HG03442 (cell line): ENCODE measurements at regions not wholly inside any gene's neighbourhood (a gene's known extent, or its start where the extent isn't known, plus 50 kb on each side); places are given as distances from the start of the nearest gene placed in this dataset.
"Not testable (repeated sequence)": the region's sequence is repeated elsewhere in the genome, so short reads cannot be mapped to it uniquely, and the experiment has no call there.

Source experiments
- ATAC-seq: cut with Tn5 transposase; IDR thresholded peaks from one replicate; pipeline ENCODE4 v1.9.1; 2021; ENCODE audit warnings: mild to moderate bottlenecking, moderate library complexity; ENCODE audit not compliant: unreplicated experiment

GRCh38 chr13:60931858-60932546, 483.6 kb downstream of the PCDH20 start:
- no peak for ATAC-seq

GRCh38 chr13:60925686-60926085, 490.0 kb downstream of the PCDH20 start:
- ATAC-seq: no peak

DNA sequence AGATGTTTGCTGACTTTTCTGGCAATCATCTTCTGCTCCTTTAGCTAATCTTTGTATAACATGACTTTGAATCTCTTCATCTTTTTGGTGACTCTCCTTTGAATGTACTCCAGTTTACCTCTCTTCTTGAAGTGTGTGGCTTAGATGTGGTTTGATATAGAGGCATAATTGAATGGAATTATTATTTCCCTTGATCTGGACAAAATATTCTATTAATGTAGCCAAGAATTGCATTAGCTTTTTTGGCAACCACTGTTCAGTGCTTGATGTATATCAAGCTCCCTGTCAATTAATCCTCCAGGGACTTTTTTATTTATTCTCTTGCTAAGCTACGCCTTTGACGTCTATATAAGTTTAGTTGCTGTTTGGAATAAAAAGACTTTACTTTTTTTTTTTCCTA, 490.8 kb downstream of the PCDH20 start:
- ATAC-seq: no peak

DNA sequence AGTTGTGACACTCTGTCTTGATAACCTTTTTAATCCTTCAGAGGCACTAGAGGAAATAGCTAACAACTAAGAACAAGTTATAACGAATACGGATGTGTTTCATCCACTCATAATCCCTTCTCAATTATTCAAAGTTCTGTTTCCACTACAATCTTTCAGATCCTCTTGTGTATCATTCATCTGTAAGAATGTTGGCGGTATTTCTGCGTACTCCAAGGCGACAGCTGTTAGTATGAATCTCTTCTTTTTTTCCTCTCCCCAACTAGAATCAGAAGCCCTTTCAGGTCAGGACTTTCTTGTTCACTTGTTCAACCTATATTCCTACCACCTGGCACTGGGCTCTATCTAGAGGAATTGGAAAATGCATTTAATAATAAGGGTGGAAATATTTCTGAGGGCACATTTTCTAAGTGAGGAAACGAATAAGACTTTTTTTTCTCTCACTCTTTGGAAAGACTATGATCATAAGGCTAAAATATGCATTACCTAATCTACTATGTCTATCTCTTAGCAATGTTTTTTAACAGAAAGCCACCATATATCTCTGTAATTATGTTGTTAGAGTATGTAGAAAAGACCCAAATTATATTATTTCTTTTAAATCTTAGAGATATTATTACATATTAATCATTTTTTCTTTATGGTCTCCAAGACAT, 492.9 kb downstream of the PCDH20 start:
- ATAC-seq: no peak

DNA sequence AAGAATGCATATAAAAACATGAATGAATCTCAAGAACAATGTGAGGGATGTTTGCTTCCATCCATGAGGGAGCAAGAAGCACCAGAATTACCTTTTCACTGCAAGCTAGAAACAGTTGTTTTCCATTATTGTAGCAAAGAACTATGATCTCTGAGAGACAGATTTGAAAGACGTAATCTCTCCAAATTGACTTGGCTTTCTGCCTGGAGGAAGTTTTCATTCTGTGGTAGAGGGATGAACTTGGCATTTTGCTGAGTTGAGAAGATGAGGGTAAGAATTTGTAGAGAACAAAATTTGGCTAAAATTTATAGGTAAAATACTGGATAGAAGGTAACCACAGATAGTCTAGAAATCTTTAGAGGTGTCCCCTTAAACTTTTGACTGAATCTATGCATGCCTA, 496.8 kb downstream of the TDRD3 start:
- no peak for ATAC-seq

DNA sequence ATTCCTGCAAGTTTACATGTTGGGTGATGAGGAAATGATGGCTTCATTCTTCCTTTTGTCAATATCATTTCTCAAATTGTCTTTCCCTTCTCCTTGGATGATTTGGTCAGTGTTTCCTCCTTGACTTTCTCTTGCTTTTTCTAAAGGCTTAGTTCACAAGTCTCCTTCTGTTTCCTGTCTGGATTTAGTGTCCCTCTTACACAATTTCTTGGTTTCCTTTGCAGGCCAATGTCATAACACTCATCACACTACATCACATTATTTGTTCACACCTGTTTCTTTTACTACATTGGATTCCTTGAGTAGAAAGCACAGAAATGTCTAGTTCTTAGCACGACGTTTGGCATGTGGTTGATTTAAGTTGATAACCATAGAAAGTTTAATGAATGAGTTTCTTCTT, 490.7 kb downstream of the TDRD3 start:
- no peak for ATAC-seq

DNA sequence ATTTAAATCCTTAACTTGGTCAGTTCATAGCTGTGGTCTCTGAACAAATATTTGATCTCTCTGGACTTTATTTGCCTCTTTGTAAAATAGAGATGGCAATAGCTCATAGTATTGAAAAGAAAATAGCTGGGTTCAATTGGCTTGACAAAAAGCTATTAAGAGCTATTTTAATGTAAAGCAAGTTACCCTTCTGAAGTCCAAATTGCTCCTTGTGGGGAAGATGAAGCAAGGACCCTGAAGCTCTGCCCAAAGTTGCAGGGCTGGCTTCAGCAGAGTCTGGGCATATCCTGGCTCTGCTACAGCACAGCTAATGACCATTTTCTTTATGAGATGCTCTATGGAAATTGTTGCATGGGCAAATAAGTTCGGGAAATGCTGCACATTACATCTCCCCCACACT, 484.5 kb downstream of the TDRD3 start:
- no peak for ATAC-seq

GRCh38 chr13:60873116-60873515, 476.1 kb downstream of the TDRD3 start:
- ATAC-seq: no peak

DNA sequence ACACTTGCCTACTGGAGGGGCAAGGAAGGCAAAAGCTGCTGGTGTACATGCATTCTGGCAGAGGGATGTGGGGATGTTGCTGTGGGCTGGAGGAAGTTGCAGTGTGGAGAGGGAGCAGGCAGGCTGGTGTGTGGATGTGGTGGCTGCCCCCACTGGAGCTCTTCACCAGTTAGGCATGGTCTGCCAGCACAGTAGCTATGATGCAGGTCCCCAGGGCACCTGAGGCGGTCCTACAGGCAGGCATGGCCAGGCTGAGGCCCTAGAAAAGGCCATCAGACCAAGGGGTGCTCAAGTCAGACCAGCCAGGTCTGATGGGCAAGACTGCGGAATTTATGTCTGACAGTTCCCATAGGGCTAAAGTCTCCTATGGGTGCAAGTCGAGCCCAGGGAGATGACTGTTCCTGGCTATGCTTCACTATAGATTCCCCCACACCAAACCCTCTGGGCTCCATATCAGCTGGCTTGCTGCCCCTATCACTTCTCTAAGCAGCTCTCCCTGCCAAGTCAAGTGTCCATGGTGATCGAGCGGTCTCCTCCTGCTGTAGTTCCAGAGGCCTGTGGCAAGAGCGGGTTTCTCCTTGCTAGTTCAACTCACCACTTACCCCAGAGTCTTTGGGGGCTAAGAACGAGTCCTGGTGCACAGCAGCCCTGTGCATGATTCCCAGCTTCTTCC, 473.1 kb downstream of the TDRD3 start:
- no peak for ATAC-seq

DNA sequence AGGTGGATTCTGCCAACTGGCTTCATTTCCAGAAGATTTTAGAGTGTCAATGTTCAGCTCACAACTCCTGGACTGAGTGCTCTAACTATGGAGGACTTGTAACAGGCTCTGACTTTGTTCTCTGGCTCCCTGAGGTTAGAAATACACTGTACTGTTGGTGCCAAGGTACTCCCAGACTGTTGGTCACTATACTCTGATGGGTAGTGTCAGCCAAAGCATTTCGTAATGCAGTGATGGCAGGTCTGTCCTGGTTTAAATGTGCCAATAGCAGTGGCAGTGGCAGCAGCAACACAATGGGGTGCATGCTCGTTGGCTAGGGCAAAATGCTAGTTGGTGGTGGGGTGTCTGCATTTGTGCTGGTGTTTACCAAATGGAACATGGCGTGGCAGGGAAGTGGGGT, 472.2 kb downstream of the TDRD3 start:
- ATAC-seq: no peak

DNA sequence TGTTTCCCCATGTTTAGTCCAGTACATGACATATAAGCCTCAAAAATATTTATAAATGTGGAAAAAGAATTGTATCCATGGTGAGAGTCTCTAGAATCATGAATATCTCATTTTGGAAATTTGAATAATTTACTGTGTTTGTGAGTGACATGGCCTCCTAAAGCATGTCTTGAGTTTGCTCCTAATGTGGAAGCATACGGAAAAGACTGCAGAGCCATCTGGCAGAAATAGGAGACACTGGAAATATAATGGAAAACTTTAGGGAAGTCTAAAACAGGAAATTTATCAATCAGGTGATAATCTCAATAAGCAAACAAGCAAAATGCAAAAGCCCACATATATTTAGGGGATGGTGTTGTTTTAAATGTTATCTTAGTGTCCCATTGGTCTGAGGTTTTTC, 465.0 kb downstream of the TDRD3 start:
- no peak for ATAC-seq

- ATAC-seq: no peak
Measured at GRCh38 chr13:60857698-60858097, 460.7 kb downstream of the TDRD3 start.

GRCh38 chr13:60852886-60853285, 455.9 kb downstream of the TDRD3 start:
- ATAC-seq: no peak

- ATAC-seq: no peak
Measured at GRCh38 chr13:60851378-60851777, 454.4 kb downstream of the TDRD3 start.

DNA sequence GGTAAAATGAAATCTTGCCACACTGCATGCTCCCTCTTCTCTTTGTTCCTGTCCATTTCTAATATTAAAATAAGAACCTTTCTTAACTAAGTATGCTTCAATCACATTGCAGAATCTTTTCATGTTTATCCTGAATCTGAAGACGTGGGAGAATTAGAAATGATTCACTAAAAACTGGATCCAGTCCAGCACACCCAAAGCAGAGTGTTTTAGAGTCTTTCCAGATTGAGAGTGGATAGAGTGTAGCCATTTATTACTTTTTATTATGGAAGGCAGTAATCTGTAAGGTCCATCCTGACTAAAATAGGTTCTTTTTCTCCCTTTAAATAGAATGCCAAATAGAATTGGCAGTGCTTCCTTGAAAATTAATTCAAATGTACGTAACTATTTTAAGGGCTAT, 453.5 kb downstream of the TDRD3 start:
- ATAC-seq: no peak

DNA sequence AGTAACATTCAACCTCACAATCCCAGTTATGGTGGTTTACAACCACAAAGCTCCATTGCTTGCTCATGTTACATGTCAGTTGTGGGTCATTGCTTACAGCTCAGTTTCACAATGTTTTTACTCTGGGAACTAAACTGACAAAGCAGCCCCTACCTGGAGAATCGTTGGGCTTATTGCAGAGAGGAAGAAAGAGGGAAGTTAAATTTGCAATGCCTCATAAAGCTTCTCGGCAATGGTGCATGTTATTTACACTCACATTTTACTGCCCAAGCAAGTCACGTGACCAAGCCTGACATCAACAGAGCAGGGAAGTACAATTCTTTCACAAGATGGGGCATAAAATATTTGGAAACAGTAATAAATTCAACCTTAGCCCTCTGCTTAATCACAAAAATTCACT, 441.6 kb downstream of the TDRD3 start:
- no peak for ATAC-seq

- no peak for ATAC-seq
Measured at GRCh38 chr13:60837806-60838205, 440.8 kb downstream of the TDRD3 start.

- ATAC-seq: no peak
Measured at GRCh38 chr13:60836821-60837220, 439.8 kb downstream of the TDRD3 start.

GRCh38 chr13:60811581-60811980, 414.6 kb downstream of the TDRD3 start:
- no peak for ATAC-seq

DNA sequence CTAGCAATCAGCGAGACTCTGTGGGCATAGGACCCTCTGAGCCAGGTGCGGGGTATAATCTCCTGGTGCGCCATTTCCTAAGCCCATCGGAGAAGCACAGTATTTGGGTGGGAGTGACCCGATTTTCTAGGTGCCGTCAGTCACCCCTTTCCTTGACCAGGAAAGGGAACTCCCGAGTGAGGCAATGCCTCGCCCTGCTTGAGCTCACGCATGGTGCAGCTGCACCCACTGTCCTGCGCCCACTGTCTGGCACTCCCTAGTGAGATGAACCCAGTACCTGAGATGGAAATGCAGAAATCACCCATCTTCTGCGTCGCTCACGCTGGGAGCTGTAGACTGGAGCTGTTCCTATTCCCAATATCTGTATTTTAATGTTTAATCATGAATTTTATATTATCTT, 408.6 kb downstream of the TDRD3 start:
- ATAC-seq: not testable (repeated sequence)

DNA sequence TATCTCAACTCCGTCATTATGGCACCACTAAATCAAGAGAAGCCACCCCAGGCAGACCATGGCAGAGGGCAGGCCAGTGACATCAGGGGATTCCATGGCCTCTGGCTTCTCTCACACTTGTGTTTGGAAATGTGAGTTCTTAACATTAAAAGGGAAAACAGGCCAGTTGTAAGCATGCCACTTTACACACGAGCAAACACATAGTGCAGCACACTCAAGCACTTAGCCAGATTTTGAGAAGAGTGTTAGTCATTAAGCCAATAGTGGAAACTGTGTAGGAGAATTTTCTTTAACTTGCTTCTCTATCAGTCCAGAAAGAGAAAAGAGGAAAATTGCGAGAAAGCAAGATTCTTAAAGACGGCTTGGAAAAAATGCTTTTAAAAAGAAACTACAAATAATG, 401.5 kb downstream of the TDRD3 start:
- no peak for ATAC-seq

- ATAC-seq: no peak
Measured at GRCh38 chr13:60797112-60797511, 400.1 kb downstream of the TDRD3 start.
